ENCODE measurements at regions not wholly inside any gene's neighbourhood (a gene's known extent, or its start where the extent isn't known, plus 50 kb on each side); places are given as distances from the start of the nearest gene placed in this dataset.

GRCh38 chr11:92138296-92138695 lies 86.3 kb upstream of the FAT3 start:
- Histone ChIP-seq H3K4me1 (no peaks in the 10 kb centered on the region), H3K36me3 (replicated peaks) (no peaks in the 10 kb centered on the region), H3K27me3 (ENCODE audit: low read depth) (no peaks in the 10 kb centered on the region), H3K4me3 (no peak overlapping the region), H3K9me3 (no peaks in the 10 kb centered on the region)
- DNase-seq (ENCODE audit: low spot score in 2 of 2), result no peak
- in situ Hi-C loops (cut with MboI; ENCODE audit: low sequenced_read_pairs), result no loop called here

DNA sequence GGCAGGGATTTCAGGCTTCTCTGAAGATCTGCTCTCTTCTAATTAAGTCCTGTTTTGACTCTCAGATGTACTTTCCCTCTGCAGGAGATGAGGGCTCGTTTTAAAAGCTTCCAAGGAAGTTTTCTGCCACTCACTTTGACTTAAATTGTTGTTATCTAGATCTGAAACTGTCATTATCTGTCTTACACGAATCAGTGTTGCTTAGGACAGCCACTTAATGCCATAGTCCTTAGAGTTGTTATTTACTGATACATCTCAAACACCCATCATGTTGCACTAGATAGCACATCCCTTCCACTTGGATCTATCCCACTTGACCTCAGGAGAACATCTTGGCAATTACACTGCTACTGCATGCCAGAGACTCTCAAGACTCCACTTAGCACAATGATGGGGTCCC lies 86.9 kb upstream of the FAT3 start:
- no peaks in the 10 kb centered on the region for H3K4me1 ChIP-seq
- no peak for DNase-seq (ENCODE audit: low spot score in 2 of 2)
- H3K27me3 ChIP-seq (ENCODE audit: low read depth), result no peaks in the 10 kb centered on the region
- no peaks in the 10 kb centered on the region for H3K9me3 ChIP-seq
- no peaks in the 10 kb centered on the region for H3K36me3 ChIP-seq (replicated peaks)
- no peak overlapping the region for H3K4me3 ChIP-seq
- in situ Hi-C loops (cut with MboI; ENCODE audit: low sequenced_read_pairs), result no loop called here

DNA sequence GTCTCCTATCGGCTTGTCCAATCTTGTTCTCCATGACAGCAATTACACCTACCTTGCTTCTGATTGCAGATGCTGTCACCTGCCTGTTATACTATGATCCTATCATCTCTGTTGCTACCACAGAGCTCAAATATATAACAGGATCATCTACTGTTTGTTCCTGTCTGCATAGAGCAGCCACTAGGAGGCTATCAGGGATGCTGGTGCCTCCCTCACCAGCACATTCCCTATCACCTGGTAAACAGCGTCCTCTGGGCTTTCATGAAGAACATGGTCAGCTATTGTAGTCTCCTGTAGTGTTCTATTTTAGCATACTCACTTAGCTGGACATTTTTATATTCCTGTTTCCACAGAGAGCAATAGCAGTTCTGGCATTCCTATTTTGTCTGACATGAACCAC lies 87.8 kb upstream of the FAT3 start:
- H3K27me3 ChIP-seq (ENCODE audit: low read depth), result no peaks in the 10 kb centered on the region
- no peaks in the 10 kb centered on the region for H3K4me1 ChIP-seq
- H3K9me3 ChIP-seq, result no peaks in the 10 kb centered on the region
- in situ Hi-C loops (cut with MboI; ENCODE audit: low sequenced_read_pairs), result no loop called here
- no peaks in the 10 kb centered on the region for H3K36me3 ChIP-seq (replicated peaks)
- no peak overlapping the region for H3K4me3 ChIP-seq
- no peak for DNase-seq (ENCODE audit: low spot score in 2 of 2)

DNA sequence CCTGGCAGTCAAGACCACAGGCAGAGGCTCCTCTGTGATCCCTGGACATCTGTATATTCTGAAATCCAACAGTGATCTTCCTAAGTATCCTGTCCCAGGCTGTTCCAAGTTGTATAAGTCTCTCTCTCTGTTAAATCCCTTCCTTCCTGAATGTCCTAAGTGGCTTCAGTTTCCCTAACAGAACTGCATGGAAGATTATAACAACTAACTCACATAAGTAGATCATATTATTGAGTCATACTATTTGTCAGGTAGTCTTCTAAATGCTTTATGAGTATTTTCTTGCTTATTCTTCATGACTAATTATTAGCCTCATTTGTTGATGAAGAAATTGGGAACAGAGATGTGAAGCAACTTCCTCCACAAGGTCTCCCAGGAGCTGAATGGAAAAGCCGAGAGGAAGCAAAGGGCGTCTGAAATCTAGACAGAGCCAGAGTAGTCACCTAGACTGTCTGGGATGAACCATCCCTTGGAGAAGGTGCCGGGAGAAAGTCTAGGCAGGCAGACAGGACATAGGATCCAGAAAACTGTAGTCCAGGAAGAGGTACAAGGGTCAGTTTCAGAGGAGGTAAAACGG lies 93.2 kb upstream of the FAT3 start:
- DNase-seq (ENCODE audit: low spot score in 2 of 2), result no peak
- in situ Hi-C loops (cut with MboI; ENCODE audit: low sequenced_read_pairs), result no loop called here
- H3K4me3 ChIP-seq, result no peak overlapping the region

GRCh38 chr11:92130421-92130831 lies 94.2 kb upstream of the FAT3 start:
- Histone ChIP-seq H3K4me1 (no peaks in the 10 kb centered on the region), H3K9me3 (no peaks in the 10 kb centered on the region), H3K36me3 (replicated peaks) (no peaks in the 10 kb centered on the region), H3K4me3 (no peak overlapping the region), H3K27me3 (ENCODE audit: low read depth) (no peaks in the 10 kb centered on the region)
- DNase-seq (ENCODE audit: low spot score in 2 of 2), result no peak
- in situ Hi-C loops (cut with MboI; ENCODE audit: low sequenced_read_pairs), result no loop called here

More for the DNA sequence above, 93.2 kb upstream of the FAT3 start:
- H3K9me3 ChIP-seq, result no peaks in the 10 kb centered on the region
- no peaks in the 10 kb centered on the region for H3K36me3 ChIP-seq (replicated peaks)
- H3K4me1 ChIP-seq, result no peaks in the 10 kb centered on the region
- H3K27me3 ChIP-seq (ENCODE audit: low read depth), result no peaks in the 10 kb centered on the region

- no peak for DNase-seq (ENCODE audit: low spot score in 2 of 2)
- H3K4me3 ChIP-seq, result no peak overlapping the region
- no peaks in the 10 kb centered on the region for H3K4me1 ChIP-seq
- H3K27me3 ChIP-seq (ENCODE audit: low read depth), result no peaks in the 10 kb centered on the region
- in situ Hi-C loops (cut with MboI; ENCODE audit: low sequenced_read_pairs), result no loop called here
- no peaks in the 10 kb centered on the region for H3K9me3 ChIP-seq
- H3K36me3 ChIP-seq (replicated peaks), result no peaks in the 10 kb centered on the region
Measured at GRCh38 chr11:92129811-92130210, 94.8 kb upstream of the FAT3 start.

DNA sequence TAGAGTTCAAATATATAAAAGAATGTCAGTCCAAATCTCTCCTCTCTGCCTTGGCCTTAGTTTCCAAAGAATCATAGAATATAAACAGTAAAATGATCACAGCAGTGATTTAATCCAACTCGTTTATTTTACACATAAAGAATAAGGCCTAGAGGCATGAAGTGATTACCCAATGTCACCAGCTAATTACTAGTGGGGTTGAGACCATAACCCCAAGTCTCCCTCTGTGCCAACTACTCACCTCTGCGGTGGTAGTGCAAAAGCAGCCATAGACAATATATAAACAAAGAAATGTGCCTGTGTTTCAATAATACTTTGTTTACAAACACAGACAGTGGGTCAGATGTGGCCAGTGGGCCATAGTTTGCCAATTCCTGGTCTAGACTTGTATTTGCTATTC lies 96.6 kb upstream of the FAT3 start:
- DNase-seq (ENCODE audit: low spot score in 2 of 2), result no peak
- H3K4me3 ChIP-seq, result no peak overlapping the region
- no peaks in the 10 kb centered on the region for H3K27me3 ChIP-seq (ENCODE audit: low read depth)
- H3K9me3 ChIP-seq, result no peaks in the 10 kb centered on the region
- in situ Hi-C loops (cut with MboI; ENCODE audit: low sequenced_read_pairs), result no loop called here
- H3K4me1 ChIP-seq, result no peaks in the 10 kb centered on the region
- no peaks in the 10 kb centered on the region for H3K36me3 ChIP-seq (replicated peaks)

DNA sequence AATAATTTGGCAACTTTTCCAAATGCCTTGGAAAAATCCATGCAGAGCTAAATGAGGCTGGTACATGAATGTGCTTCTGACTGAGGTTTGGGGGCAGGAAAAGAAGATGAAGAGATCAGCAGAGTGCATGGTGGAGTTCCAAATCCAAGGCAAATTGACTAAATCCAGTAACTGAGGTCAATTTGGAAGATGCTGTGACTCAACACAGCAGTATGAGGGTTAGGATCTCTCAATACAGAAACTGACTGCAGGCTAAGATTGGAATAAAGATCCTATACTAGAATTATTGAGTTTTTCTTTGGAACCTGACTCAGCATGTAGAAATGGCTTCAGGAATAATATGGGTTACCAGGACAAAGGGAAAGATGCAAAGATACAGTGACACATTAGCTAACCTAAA lies 99.3 kb upstream of the FAT3 start:
- no peak overlapping the region for H3K4me3 ChIP-seq
- no peaks in the 10 kb centered on the region for H3K9me3 ChIP-seq
- H3K36me3 ChIP-seq (replicated peaks), result no peaks in the 10 kb centered on the region
- H3K4me1 ChIP-seq, result no peaks in the 10 kb centered on the region
- in situ Hi-C loops (cut with MboI; ENCODE audit: low sequenced_read_pairs), result no loop called here
- no peak for DNase-seq (ENCODE audit: low spot score in 2 of 2)
- H3K27me3 ChIP-seq (ENCODE audit: low read depth), result no peaks in the 10 kb centered on the region

- Histone ChIP-seq H3K9me3 (no peaks in the 10 kb centered on the region), H3K4me1 (no peaks in the 10 kb centered on the region), H3K27me3 (ENCODE audit: low read depth) (no peaks in the 10 kb centered on the region), H3K4me3 (no peak overlapping the region), H3K36me3 (replicated peaks) (no peaks in the 10 kb centered on the region)
- in situ Hi-C loops (cut with MboI; ENCODE audit: low sequenced_read_pairs), result no loop called here
- DNase-seq (ENCODE audit: low spot score in 2 of 2), result no peak
Measured at GRCh38 chr11:92123540-92123939, 101.1 kb upstream of the FAT3 start.

DNA sequence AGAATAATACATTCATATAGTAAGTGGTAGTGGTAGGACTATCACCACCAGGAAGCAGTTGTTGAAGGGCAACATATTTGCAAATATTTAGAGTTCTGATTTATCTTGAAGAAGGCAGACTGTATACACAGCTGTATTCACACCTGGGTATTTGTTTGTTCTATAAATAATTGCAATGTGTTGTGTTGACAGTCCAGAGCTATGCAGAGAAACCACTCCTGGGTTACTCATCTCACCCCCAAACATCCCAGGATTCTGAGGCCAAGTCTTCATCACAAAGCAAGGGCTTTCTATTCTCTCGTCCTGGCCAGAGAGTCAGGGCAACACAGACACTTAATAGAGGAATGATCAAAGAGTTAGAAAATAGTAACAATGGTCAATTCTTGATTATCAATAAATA lies 102.1 kb upstream of the FAT3 start:
- no peak for DNase-seq (ENCODE audit: low spot score in 2 of 2)

GRCh38 chr11:92111287-92111686 lies 113.3 kb upstream of the FAT3 start:
- no peak for DNase-seq (ENCODE audit: low spot score in 2 of 2)
- in situ Hi-C loops (cut with MboI; ENCODE audit: low sequenced_read_pairs), result no loop called here
- H3K4me1 ChIP-seq, result no peaks in the 10 kb centered on the region

More for the DNA sequence above, 102.1 kb upstream of the FAT3 start:
- Histone ChIP-seq H3K9me3 (no peaks in the 10 kb centered on the region), H3K4me3 (no peak overlapping the region), H3K36me3 (replicated peaks) (no peaks in the 10 kb centered on the region), H3K27me3 (ENCODE audit: low read depth) (no peaks in the 10 kb centered on the region), H3K4me1 (no peaks in the 10 kb centered on the region)
- in situ Hi-C loops (cut with MboI; ENCODE audit: low sequenced_read_pairs), result no loop called here

DNA sequence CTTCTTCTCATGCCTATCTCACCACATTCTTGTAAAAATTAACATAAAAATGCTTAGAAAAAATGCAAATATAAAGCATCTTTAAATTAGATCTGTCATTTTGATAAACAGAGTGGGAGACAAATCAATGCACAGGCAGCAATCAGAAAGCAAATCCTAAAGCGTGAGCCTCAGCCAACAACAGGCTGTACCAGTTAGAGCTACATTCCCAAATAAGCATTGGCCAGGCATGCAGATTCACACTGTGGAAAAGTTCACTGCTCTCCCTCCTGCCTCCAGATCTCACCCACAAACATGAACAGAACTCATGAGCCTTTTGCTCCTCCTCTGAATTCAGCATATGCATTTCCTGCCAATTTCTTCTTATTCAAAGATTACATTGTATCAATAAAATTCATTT lies 115.2 kb upstream of the FAT3 start:
- Histone ChIP-seq H3K4me1 (no peaks in the 10 kb centered on the region), H3K4me3 (no peak overlapping the region), H3K9me3 (no peaks in the 10 kb centered on the region), H3K36me3 (replicated peaks) (no peaks in the 10 kb centered on the region), H3K27me3 (ENCODE audit: low read depth) (no peaks in the 10 kb centered on the region)
- in situ Hi-C loops (cut with MboI; ENCODE audit: low sequenced_read_pairs), result no loop called here
- no peak for DNase-seq (ENCODE audit: low spot score in 2 of 2)

More at GRCh38 chr11:92111287-92111686, 113.3 kb upstream of the FAT3 start:
- Histone ChIP-seq H3K4me3 (no peak overlapping the region), H3K36me3 (replicated peaks) (no peaks in the 10 kb centered on the region), H3K9me3 (no peaks in the 10 kb centered on the region), H3K27me3 (ENCODE audit: low read depth) (no peaks in the 10 kb centered on the region)

- in situ Hi-C loops (cut with MboI; ENCODE audit: low sequenced_read_pairs), result no loop called here
- Histone ChIP-seq H3K36me3 (replicated peaks) (no peaks in the 10 kb centered on the region), H3K4me3 (no peak overlapping the region), H3K4me1 (no peaks in the 10 kb centered on the region), H3K9me3 (no peaks in the 10 kb centered on the region), H3K27me3 (ENCODE audit: low read depth) (no peaks in the 10 kb centered on the region)
- DNase-seq (ENCODE audit: low spot score in 2 of 2), result no peak
Measured at GRCh38 chr11:92107331-92107730, 117.3 kb upstream of the FAT3 start.

DNA sequence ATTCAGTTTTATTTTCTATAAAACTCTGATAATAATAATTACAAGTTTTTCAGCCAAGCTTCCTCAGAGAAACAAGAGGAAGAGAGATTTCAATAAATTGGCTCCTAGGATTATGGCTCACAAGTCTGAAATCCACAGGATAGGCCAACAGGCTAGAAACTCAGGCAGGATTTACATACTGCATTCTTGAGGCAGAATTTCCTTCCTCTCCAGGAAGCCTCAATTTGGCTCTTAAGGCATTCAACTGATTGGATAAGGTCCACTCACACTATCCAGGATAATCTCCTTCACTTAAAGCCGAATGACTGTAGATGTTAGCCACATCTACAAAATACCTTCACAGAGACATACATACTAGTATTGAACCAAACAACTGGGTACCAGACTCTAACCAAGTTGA lies 120.3 kb upstream of the FAT3 start:
- Histone ChIP-seq H3K27me3 (ENCODE audit: low read depth) (no peaks in the 10 kb centered on the region), H3K36me3 (replicated peaks) (no peaks in the 10 kb centered on the region), H3K9me3 (no peaks in the 10 kb centered on the region), H3K4me1 (no peaks in the 10 kb centered on the region), H3K4me3 (no peak overlapping the region)
- in situ Hi-C loops (cut with MboI; ENCODE audit: low sequenced_read_pairs), result no loop called here
- DNase-seq (ENCODE audit: low spot score in 2 of 2), result no peak

GRCh38 chr11:92101920-92102319 lies 122.7 kb upstream of the FAT3 start:
- Histone ChIP-seq H3K9me3 (no peaks in the 10 kb centered on the region), H3K4me1 (no peaks in the 10 kb centered on the region), H3K27me3 (ENCODE audit: low read depth) (no peaks in the 10 kb centered on the region), H3K4me3 (no peak overlapping the region), H3K36me3 (replicated peaks) (no peaks in the 10 kb centered on the region)
- DNase-seq (ENCODE audit: low spot score in 2 of 2), result no peak
- in situ Hi-C loops (cut with MboI; ENCODE audit: low sequenced_read_pairs), result no loop called here

All from HAP-1 (cell line).